OCI-LY7 (cell line): ENCODE measurements at regions not wholly inside any gene's neighbourhood (a gene's known extent, or its start where the extent isn't known, plus 50 kb on each side); places are given as distances from the start of the nearest gene placed in this dataset.

ENCODE experiments used
- EZH2phosphoT487 ChIP-seq: fragments of 200-600 bp; sonication (generic); IDR thresholded peaks from 2 replicates; pipeline ENCODE4 v1.6.1; 2018; ENCODE audit warnings: low read depth, borderline replicate concordance, mild to moderate bottlenecking, mixed run types, antibody characterized with exemption, low read length, moderate library complexity, mixed read lengths
- TF ChIP-seq, protein P1 (sequence below): fragments of 200-600 bp; sonication (generic); conservative IDR thresholded peaks from 2 replicates; pipeline ENCODE4 v1.5.1; 2014; ENCODE audit warnings: mild to moderate bottlenecking, antibody characterized with exemption, low read length, moderate library complexity, mixed read lengths

DNA sequence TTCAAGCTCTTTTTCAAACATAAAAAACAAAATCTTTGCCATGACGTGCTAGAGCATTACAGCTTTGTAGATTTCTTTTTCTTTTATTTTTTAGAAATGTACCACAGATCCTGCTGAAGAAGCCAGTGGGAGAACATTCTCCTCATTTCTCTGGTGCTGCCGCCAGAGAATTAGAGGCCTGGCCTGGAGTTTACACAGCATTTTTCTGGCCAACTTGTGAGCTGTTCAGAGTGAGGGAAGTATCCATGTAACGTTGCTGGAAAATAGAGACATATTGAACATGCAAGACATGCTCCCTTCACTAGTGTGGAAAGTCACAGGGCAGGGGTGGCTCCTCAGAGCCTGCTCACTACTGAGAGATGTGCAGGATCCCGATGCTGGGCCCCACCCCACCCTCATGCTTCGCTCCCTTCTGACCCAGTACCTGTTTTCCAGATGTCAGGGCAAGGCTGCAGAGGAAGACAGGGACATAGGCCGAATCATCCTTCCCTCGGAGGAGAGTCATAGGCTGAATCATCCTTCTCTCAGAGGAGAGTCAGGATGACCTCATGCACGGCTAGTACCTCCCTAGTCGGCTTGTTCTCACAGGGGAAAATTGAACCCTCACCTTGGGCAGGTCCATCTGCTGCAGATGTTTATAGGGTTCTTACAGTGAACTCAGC lies 298.5 kb downstream of the INSIG2 start:
- no peak for TF ChIP-seq EZH2phosphoT487
- TF ChIP-seq, protein P1, sequence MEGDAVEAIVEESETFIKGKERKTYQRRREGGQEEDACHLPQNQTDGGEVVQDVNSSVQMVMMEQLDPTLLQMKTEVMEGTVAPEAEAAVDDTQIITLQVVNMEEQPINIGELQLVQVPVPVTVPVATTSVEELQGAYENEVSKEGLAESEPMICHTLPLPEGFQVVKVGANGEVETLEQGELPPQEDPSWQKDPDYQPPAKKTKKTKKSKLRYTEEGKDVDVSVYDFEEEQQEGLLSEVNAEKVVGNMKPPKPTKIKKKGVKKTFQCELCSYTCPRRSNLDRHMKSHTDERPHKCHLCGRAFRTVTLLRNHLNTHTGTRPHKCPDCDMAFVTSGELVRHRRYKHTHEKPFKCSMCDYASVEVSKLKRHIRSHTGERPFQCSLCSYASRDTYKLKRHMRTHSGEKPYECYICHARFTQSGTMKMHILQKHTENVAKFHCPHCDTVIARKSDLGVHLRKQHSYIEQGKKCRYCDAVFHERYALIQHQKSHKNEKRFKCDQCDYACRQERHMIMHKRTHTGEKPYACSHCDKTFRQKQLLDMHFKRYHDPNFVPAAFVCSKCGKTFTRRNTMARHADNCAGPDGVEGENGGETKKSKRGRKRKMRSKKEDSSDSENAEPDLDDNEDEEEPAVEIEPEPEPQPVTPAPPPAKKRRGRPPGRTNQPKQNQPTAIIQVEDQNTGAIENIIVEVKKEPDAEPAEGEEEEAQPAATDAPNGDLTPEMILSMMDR: no peak
